IMR-90 (cell line): ENCODE measurements at regions not wholly inside any gene's neighbourhood (a gene's known extent, or its start where the extent isn't known, plus 50 kb on each side); places are given as distances from the start of the nearest gene placed in this dataset.

Experiments used
- ATAC-seq: fragments of 200-7000 bp; cut with Tn5 transposase; 2 replicates; pipeline ENCODE4 v1.9.1; 2020; ENCODE audit warnings: low read depth, mild to moderate bottlenecking, moderate library complexity
- BruUV-seq: library from RNA; stranded (reverse); fragments of 400-500 nt; replicated peaks from 2 replicates; lab custom pipeline; 2021; lab: Mats Ljungman, UMichigan
- CTCF ChIA-PET: fragments of 300-600 bp; formaldehyde crosslinking; extraction: SDS; loops from one replicate; lab custom pipeline; 2021; ENCODE audit warnings: antibody characterized with exemption; lab: Yijun Ruan, JAX
- POLR2A ChIA-PET: fragments of 300-600 bp; sonication (Branson Sonifier 250); formaldehyde crosslinking; loops from one replicate; lab custom pipeline; 2022; ENCODE audit warnings: antibody characterized with exemption; ENCODE audit not compliant: unreplicated experiment; lab: Charles Lee
- DNase-seq: peaks from one replicate; pipeline ENCODE4 v3.0.0; 2013
- H2AFZ ChIP-seq: replicated peaks from 2 replicates; pipeline ENCODE3; 2013; ENCODE audit warnings: low read length, mild to moderate bottlenecking; ENCODE audit not compliant: poor library complexity
- H2AK5ac ChIP-seq: 2 replicates; pipeline ENCODE4 v1.6.1; 2013; ENCODE audit warnings: low read depth, low read length, inconsistent platforms
- H2AK9ac ChIP-seq: replicated peaks from 2 replicates; pipeline ENCODE3; 2013; ENCODE audit warnings: mild to moderate bottlenecking, low read depth, low read length, moderate library complexity; ENCODE audit not compliant: poor library complexity
- H2BK120ac ChIP-seq: 2 replicates; pipeline ENCODE4 v1.6.1; 2013; ENCODE audit warnings: low read depth, low read length, inconsistent platforms
- H2BK15ac ChIP-seq: 3 replicates; pipeline ENCODE4 v1.6.1; 2013; ENCODE audit warnings: low read depth, low read length, inconsistent platforms
- H2BK20ac ChIP-seq: 2 replicates; pipeline ENCODE4 v1.6.1; 2013; ENCODE audit warnings: low read depth, mild to moderate bottlenecking, inconsistent platforms, low read length, moderate library complexity
- H2BK5ac ChIP-seq: 2 replicates; pipeline ENCODE4 v1.6.1; 2013; ENCODE audit warnings: mild to moderate bottlenecking, low read depth, low read length, inconsistent platforms; ENCODE audit not compliant: poor library complexity, severe bottlenecking
- H3K14ac ChIP-seq: replicated peaks from 2 replicates; pipeline ENCODE4 v1.6.1; 2013; ENCODE audit warnings: low read depth, low read length, inconsistent platforms
- H3K18ac ChIP-seq: 2 replicates; pipeline ENCODE4 v1.6.1; 2013; ENCODE audit warnings: low read depth, low read length, control low read depth
- H3K23ac ChIP-seq: 2 replicates; pipeline ENCODE4 v1.6.1; 2013; ENCODE audit warnings: low read depth, low read length, inconsistent platforms
- H3K27ac ChIP-seq: 2 replicates; pipeline ENCODE4 v1.5.1; 2013; ENCODE audit warnings: mild to moderate bottlenecking, control low read depth, low read length; ENCODE audit not compliant: insufficient read depth
- H3K27me3 ChIP-seq: 2 replicates; pipeline ENCODE4 v1.6.1; 2013; ENCODE audit warnings: low read length; ENCODE audit not compliant: control insufficient read depth, insufficient read depth
- H3K36me3 ChIP-seq: 2 replicates; pipeline ENCODE4 v1.6.1; 2013; ENCODE audit warnings: low read length, mixed read lengths; ENCODE audit not compliant: control insufficient read depth, insufficient read depth
- H3K4ac ChIP-seq: 2 replicates; pipeline ENCODE4 v1.6.1; 2013; ENCODE audit warnings: low read depth, low read length, inconsistent platforms
- H3K4me1 ChIP-seq: 2 replicates; pipeline ENCODE4 v1.6.1; 2013; ENCODE audit warnings: low read length, mixed read lengths; ENCODE audit not compliant: control insufficient read depth, insufficient read depth
- H3K4me2 ChIP-seq: 2 replicates; pipeline ENCODE4 v1.6.1; 2013; ENCODE audit warnings: low read depth, mild to moderate bottlenecking, control low read depth, low read length, moderate library complexity
- H3K4me3 ChIP-seq: 2 replicates; pipeline ENCODE4 v1.5.1; 2013; ENCODE audit warnings: low read depth, mild to moderate bottlenecking, control low read depth, low read length, moderate library complexity; ENCODE audit not compliant: insufficient read depth
- H3K56ac ChIP-seq: 2 replicates; pipeline ENCODE4 v1.6.1; 2013; ENCODE audit warnings: low read length, inconsistent platforms; ENCODE audit not compliant: insufficient read depth; ENCODE audit errors: extremely low read depth
- H3K79me1 ChIP-seq, 2 experiments: 2 replicates each; pipeline ENCODE4 v1.6.1; 2013; ENCODE audit warnings: low read length in 2 of 2, inconsistent platforms in 1 of 2, low read depth in 1 of 2
- H3K9ac ChIP-seq: 2 replicates; pipeline ENCODE4 v1.6.1; 2013; ENCODE audit warnings: low read depth, low read length, control low read depth
- H3K9me1 ChIP-seq: 2 replicates; pipeline ENCODE4 v1.6.1; 2013; ENCODE audit warnings: low read length, inconsistent platforms; ENCODE audit not compliant: insufficient read depth
- H3K9me3 ChIP-seq: 2 replicates; pipeline ENCODE4 v1.6.1; 2013; ENCODE audit warnings: low read length; ENCODE audit not compliant: control insufficient read depth, insufficient read depth
- H4K20me1 ChIP-seq: 2 replicates; pipeline ENCODE4 v1.6.1; 2013; ENCODE audit warnings: low read length, inconsistent platforms; ENCODE audit not compliant: insufficient read depth
- H4K5ac ChIP-seq: 2 replicates; pipeline ENCODE4 v1.6.1; 2013; ENCODE audit warnings: mild to moderate bottlenecking, low read depth, low read length, control low read depth
- H4K8ac ChIP-seq, 2 experiments: 2 replicates each; pipeline ENCODE4 v1.6.1; 2013; ENCODE audit warnings: low read depth in 2 of 2, low read length in 2 of 2, control low read depth in 1 of 2, inconsistent platforms in 1 of 2
- H4K91ac ChIP-seq: 2 replicates; pipeline ENCODE4 v1.6.1; 2013; ENCODE audit warnings: low read depth, low read length, inconsistent platforms; ENCODE audit not compliant: insufficient read depth
- BHLHE40 ChIP-seq: fragments of 150-350 bp; IDR thresholded peaks from 2 replicates; pipeline ENCODE4 v1.6.1; 2016; ENCODE audit warnings: mild to moderate bottlenecking, low read depth, low read length
- FOS ChIP-seq: fragments of 150-350 bp; IDR thresholded peaks from 2 replicates; pipeline ENCODE4 v1.6.1; 2016; ENCODE audit warnings: low read depth, low read length
- MAFK ChIP-seq: IDR thresholded peaks from 2 replicates; pipeline ENCODE4 v1.6.1; 2012; ENCODE audit warnings: low read depth, low read length, improper control_type of control experiment
- MAZ ChIP-seq: IDR thresholded peaks from 2 replicates; pipeline ENCODE4 v1.6.1; 2012; ENCODE audit warnings: low read depth, mild to moderate bottlenecking, low read length, improper control_type of control experiment, moderate library complexity, borderline replicate concordance
- MXI1 ChIP-seq: IDR thresholded peaks from 2 replicates; pipeline ENCODE4 v1.6.1; 2012; ENCODE audit warnings: low read depth, mild to moderate bottlenecking, low read length, moderate library complexity, borderline replicate concordance
- NFE2L2 ChIP-seq: fragments of 150-350 bp; IDR thresholded peaks from 2 replicates; pipeline ENCODE4 v1.6.1; 2016; ENCODE audit warnings: low read depth, mild to moderate bottlenecking, low read length
- RAD21 ChIP-seq: IDR thresholded peaks from 2 replicates; pipeline ENCODE4 v1.6.1; 2012; ENCODE audit warnings: low read length, improper control_type of control experiment
- RCOR1 ChIP-seq: IDR thresholded peaks from 2 replicates; pipeline ENCODE4 v1.6.1; 2012; ENCODE audit warnings: mild to moderate bottlenecking, low read length, improper control_type of control experiment; ENCODE audit not compliant: insufficient replicate concordance
- RFX5 ChIP-seq: IDR thresholded peaks from 2 replicates; pipeline ENCODE4 v1.8.0; 2012; ENCODE audit warnings: low read depth, mild to moderate bottlenecking, low read length, moderate library complexity
- SMC3 ChIP-seq: fragments of 150-350 bp; IDR thresholded peaks from 2 replicates; pipeline ENCODE4 v1.6.1; 2016; ENCODE audit warnings: low read depth, mild to moderate bottlenecking, antibody characterized with exemption, low read length, moderate library complexity
- WGBS, 2 experiments: methylation state at CpG; one replicate each; pipeline versions ENCODE4 v1.1.5 to v1.1.7; 2013; ENCODE audit warnings: missing lambda C conversion rate in 2 of 2; ENCODE audit not compliant: insufficient read length in 1 of 2; ENCODE audit errors: extremely low coverage in 2 of 2; 5-methylcytosine and 5-hydroxymethylcytosine counted together
- dilution Hi-C: fragments of 300-500 bp; cut with HindIII; formaldehyde crosslinking; loops from one replicate; pipeline ENCODE4 v1.14.3; 2018; ENCODE audit warnings: low sequenced_read_pairs; ENCODE audit not compliant: unreplicated experiment
- in situ Hi-C: fragments of 300-500 bp; cut with MboI; formaldehyde crosslinking; loops from 3 replicates; pipeline ENCODE4 v1.14.3; 2019; ENCODE audit warnings: low sequenced_read_pairs, inconsistent platforms, mixed read lengths
- intact Hi-C: fragments of 100-400 bp; cut with micrococcal nuclease; formaldehyde crosslinking; loops from 2 replicates; pipeline ENCODE4 v1.10.0; 2022
- TF ChIP-seq, protein P1 (sequence below): conservative IDR thresholded peaks from 2 replicates; pipeline ENCODE4 v1.5.1; 2012; ENCODE audit warnings: mild to moderate bottlenecking, low read depth, low read length, improper control_type of control experiment

DNA sequence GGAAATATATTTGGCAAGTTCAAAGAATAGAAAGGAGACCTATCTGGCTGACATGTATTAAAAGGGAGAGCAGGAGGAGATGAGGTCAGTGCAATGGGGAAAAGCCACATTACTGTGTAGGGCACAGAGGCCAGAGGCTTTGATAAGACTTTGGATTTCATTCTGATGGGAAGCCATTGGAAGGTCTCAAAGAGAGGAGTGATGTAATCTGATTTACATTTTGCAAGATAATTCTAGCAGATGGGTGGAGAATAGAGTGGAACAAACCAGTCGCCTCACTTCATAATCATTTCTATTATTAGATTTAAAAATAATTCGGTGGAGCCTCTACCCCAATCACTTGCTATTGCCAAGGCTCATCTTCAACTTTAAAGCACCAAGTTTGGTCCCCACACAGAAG lies 278.4 kb upstream of the ZC3H12C start:
- no peak for ATAC-seq
- no peaks in the 10 kb centered on the region for H3K79me1 ChIP-seq
- in situ Hi-C loops = no loop called here

More for the DNA sequence above, 278.4 kb upstream of the ZC3H12C start:
- H3K27me3 ChIP-seq = no peaks in the 10 kb centered on the region; the same call in 1 of the 2 replicates
- no peaks in the 10 kb centered on the region for H3K4me1 ChIP-seq
- ChIA-PET POLR2A (no interaction called here), CTCF (interaction anchor here (0.7 kb wide), 1 partner anchor 20 kb away, joined by 3 read pairs; no protein-coding TSS in a partner anchor)
- no peak overlapping the region for H3K23ac ChIP-seq
- H2AK9ac ChIP-seq = no peak overlapping the region
- no peak overlapping the region for H3K27ac ChIP-seq
- WGBS, 2 experiments = no CpG with 5 or more reads among the region's 2 CpGs
- H4K5ac ChIP-seq = no peak overlapping the region
- dilution Hi-C loops (no loop called here), intact Hi-C loops (no loop called here)
- H2BK5ac ChIP-seq = no peak overlapping the region
- no peak overlapping the region for H2AK5ac ChIP-seq
- no peak overlapping the region for H4K91ac ChIP-seq
- no peaks in the 10 kb centered on the region for H3K36me3 ChIP-seq
- no peak overlapping the region for H2BK120ac ChIP-seq
- H3K9ac ChIP-seq = no peak overlapping the region
- no peak overlapping the region for H3K4ac ChIP-seq
- no peaks in the 10 kb centered on the region for H3K9me3 ChIP-seq
- no peaks in the 10 kb centered on the region for H4K20me1 ChIP-seq
- no peak overlapping the region for H4K8ac ChIP-seq
- no peaks in the 10 kb centered on the region for H3K9me1 ChIP-seq
- H3K56ac ChIP-seq = no peak overlapping the region
- no peak overlapping the region for H2BK20ac ChIP-seq
- no peak overlapping the region for H3K4me3 ChIP-seq
- no peak for DNase-seq
- no peak overlapping the region for H2BK15ac ChIP-seq
- TF ChIP-seq MXI1 (no peak), RFX5 (no peak), RAD21 (no peak), SMC3 (no peak), RCOR1 (no peak), NFE2L2 (no peak), FOS (no peak), BHLHE40 (no peak), MAZ (no peak), MAFK (no peak)
- TF ChIP-seq, protein P1, sequence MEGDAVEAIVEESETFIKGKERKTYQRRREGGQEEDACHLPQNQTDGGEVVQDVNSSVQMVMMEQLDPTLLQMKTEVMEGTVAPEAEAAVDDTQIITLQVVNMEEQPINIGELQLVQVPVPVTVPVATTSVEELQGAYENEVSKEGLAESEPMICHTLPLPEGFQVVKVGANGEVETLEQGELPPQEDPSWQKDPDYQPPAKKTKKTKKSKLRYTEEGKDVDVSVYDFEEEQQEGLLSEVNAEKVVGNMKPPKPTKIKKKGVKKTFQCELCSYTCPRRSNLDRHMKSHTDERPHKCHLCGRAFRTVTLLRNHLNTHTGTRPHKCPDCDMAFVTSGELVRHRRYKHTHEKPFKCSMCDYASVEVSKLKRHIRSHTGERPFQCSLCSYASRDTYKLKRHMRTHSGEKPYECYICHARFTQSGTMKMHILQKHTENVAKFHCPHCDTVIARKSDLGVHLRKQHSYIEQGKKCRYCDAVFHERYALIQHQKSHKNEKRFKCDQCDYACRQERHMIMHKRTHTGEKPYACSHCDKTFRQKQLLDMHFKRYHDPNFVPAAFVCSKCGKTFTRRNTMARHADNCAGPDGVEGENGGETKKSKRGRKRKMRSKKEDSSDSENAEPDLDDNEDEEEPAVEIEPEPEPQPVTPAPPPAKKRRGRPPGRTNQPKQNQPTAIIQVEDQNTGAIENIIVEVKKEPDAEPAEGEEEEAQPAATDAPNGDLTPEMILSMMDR = no peak
- H3K14ac ChIP-seq = no peak overlapping the region
- no TSS peak for BruUV-seq
- H3K18ac ChIP-seq = no peak overlapping the region
- H3K4me2 ChIP-seq = no peak overlapping the region
- no peak overlapping the region for H2AFZ ChIP-seq
